ENCODE measurements at regions not wholly inside any gene's neighbourhood (a gene's known extent, or its start where the extent isn't known, plus 50 kb on each side); places are given as distances from the start of the nearest gene placed in this dataset.

- Histone ChIP-seq H3K9me2 (ENCODE audit: insufficient read depth, low read length) (no peaks in the 10 kb centered on the region), H3K27ac (ENCODE audit: low read depth, low read length, poor library complexity, severe bottlenecking) (no peak overlapping the region), H3K9me3 (ENCODE audit: low read length) (no peaks in the 10 kb centered on the region), H3K4me1 (ENCODE audit: insufficient read depth, low read length, poor library complexity, severe bottlenecking) (no peaks in the 10 kb centered on the region), H3K4me3 (ENCODE audit: low read depth, low read length, poor library complexity, severe bottlenecking) (no peak overlapping the region), H2AFZ (ENCODE audit: low read length) (no peak overlapping the region), H3K4me2 (ENCODE audit: low read length) (no peak overlapping the region), H4K20me1 (ENCODE audit: insufficient read depth, low read length) (no peaks in the 10 kb centered on the region), H3K79me2 (ENCODE audit: insufficient read depth, low read depth, low read length) (no peaks in the 10 kb centered on the region), H3K36me3 (ENCODE audit: insufficient read depth, low read length) (no peaks in the 10 kb centered on the region)
- intact Hi-C loops (cut with micrococcal nuclease; ENCODE audit: unreplicated experiment), result no loop called here
- no TSS peak for BruUV-seq (replicated peaks)
- DNase-seq (ENCODE audit: low spot score), result no peak
- ChIA-PET POLR2A (interaction anchor here (0.6 kb wide), 1 partner anchor 106 kb away, joined by 3 read pairs; no protein-coding TSS in a partner anchor), CTCF (ENCODE audit: unreplicated experiment) (no interaction called here)
- TF ChIP-seq CTCF (conservative IDR thresholded peaks at IDR 0.05; ENCODE audit: low read length) (no peak), EZH2phosphoT487 (IDR thresholded peaks at IDR 0.05; ENCODE audit: borderline replicate concordance, low read depth, low read length) (no peak)
Observed at GRCh38 chr5:28505121-28505520, 1466.7 kb upstream of the CDH9 start.

- intact Hi-C loops (cut with micrococcal nuclease; ENCODE audit: unreplicated experiment), result no loop called here
- H3K36me3 ChIP-seq (ENCODE audit: insufficient read depth, low read length), result no peaks in the 10 kb centered on the region
- no peak overlapping the region for H3K4me3 ChIP-seq (ENCODE audit: low read depth, low read length, poor library complexity, severe bottlenecking)
- ChIA-PET CTCF (ENCODE audit: unreplicated experiment) (no interaction called here), POLR2A (no interaction called here)
- H3K9me3 ChIP-seq (ENCODE audit: low read length), result no peaks in the 10 kb centered on the region
- H3K9me2 ChIP-seq (ENCODE audit: insufficient read depth, low read length), result no peaks in the 10 kb centered on the region
- TF ChIP-seq CTCF (conservative IDR thresholded peaks at IDR 0.05; ENCODE audit: low read length) (no peak), EZH2phosphoT487 (IDR thresholded peaks at IDR 0.05; ENCODE audit: borderline replicate concordance, low read depth, low read length) (no peak)
- no peaks in the 10 kb centered on the region for H4K20me1 ChIP-seq (ENCODE audit: insufficient read depth, low read length)
- no peak overlapping the region for H3K4me2 ChIP-seq (ENCODE audit: low read length)
- no peaks in the 10 kb centered on the region for H3K4me1 ChIP-seq (ENCODE audit: insufficient read depth, low read length, poor library complexity, severe bottlenecking)
- no peak overlapping the region for H2AFZ ChIP-seq (ENCODE audit: low read length)
- no TSS peak for BruUV-seq (replicated peaks)
- H3K79me2 ChIP-seq (ENCODE audit: insufficient read depth, low read depth, low read length), result no peaks in the 10 kb centered on the region
- no peak overlapping the region for H3K27ac ChIP-seq (ENCODE audit: low read depth, low read length, poor library complexity, severe bottlenecking)
- DNase-seq (ENCODE audit: low spot score), result no peak
Observed at GRCh38 chr5:28500511-28500910, 1462.1 kb upstream of the CDH9 start.

GRCh38 chr5:28499766-28500290 lies 1461.4 kb upstream of the CDH9 start:
- Histone ChIP-seq H3K9me3 (ENCODE audit: low read length) (no peaks in the 10 kb centered on the region), H2AFZ (ENCODE audit: low read length) (no peak overlapping the region), H3K79me2 (ENCODE audit: insufficient read depth, low read depth, low read length) (no peaks in the 10 kb centered on the region), H3K9me2 (ENCODE audit: insufficient read depth, low read length) (no peaks in the 10 kb centered on the region), H3K4me1 (ENCODE audit: insufficient read depth, low read length, poor library complexity, severe bottlenecking) (no peaks in the 10 kb centered on the region), H3K4me3 (ENCODE audit: low read depth, low read length, poor library complexity, severe bottlenecking) (no peak overlapping the region), H4K20me1 (ENCODE audit: insufficient read depth, low read length) (no peaks in the 10 kb centered on the region), H3K4me2 (ENCODE audit: low read length) (no peak overlapping the region), H3K27ac (ENCODE audit: low read depth, low read length, poor library complexity, severe bottlenecking) (no peak overlapping the region), H3K36me3 (ENCODE audit: insufficient read depth, low read length) (no peaks in the 10 kb centered on the region)
- no peak for DNase-seq (ENCODE audit: low spot score)
- no TSS peak for BruUV-seq (replicated peaks)
- intact Hi-C loops (cut with micrococcal nuclease; ENCODE audit: unreplicated experiment), result no loop called here
- ChIA-PET POLR2A (no interaction called here), CTCF (ENCODE audit: unreplicated experiment) (no interaction called here)
- TF ChIP-seq CTCF (conservative IDR thresholded peaks at IDR 0.05; ENCODE audit: low read length), result no peak
- TF ChIP-seq EZH2phosphoT487 (IDR thresholded peaks at IDR 0.05; ENCODE audit: borderline replicate concordance, low read depth, low read length), result no peak

All from OCI-LY7 (cell line).